Kidney (tissue), 13 donors: ENCODE measurements at regions not wholly inside any gene's neighbourhood (a gene's known extent, or its start where the extent isn't known, plus 50 kb on each side); places are given as distances from the start of the nearest gene placed in this dataset.

Source experiments
- DNase-seq, 5 donors: peaks; one replicate each; pipeline ENCODE4 v3.0.0-alpha.2; 2013 to 2020
- FAIRE-seq: peaks from 2 replicates; lab custom pipeline; 2012; peaks lifted over from hg19 to GRCh38; lab: Jason Lieb, UNC
- H3K27ac ChIP-seq, 2 donors: one replicate each; pipeline ENCODE4 v1.7.0; 2013; ENCODE audit warnings: low read depth in 2 of 2, low read length in 2 of 2, inconsistent platforms in 1 of 2
- H3K27me3 ChIP-seq: one replicate; pipeline ENCODE4 v1.7.1; 2013; ENCODE audit warnings: low read length, inconsistent platforms; ENCODE audit not compliant: control insufficient read depth, insufficient read depth
- H3K36me3 ChIP-seq, 3 donors: one replicate each; pipeline versions ENCODE4 v1.7.0 to v1.7.1; 2013; ENCODE audit warnings: low read length in 3 of 3, control low read depth in 1 of 3, inconsistent platforms in 1 of 3; ENCODE audit not compliant: insufficient read depth in 3 of 3, control insufficient read depth in 2 of 3
- H3K4me1 ChIP-seq, 3 donors: one replicate each; pipeline versions ENCODE4 v1.7.0 to v1.7.1; 2013; ENCODE audit warnings: low read length in 3 of 3, inconsistent platforms in 1 of 3, low read depth in 1 of 3; ENCODE audit not compliant: control insufficient read depth in 2 of 3, insufficient read depth in 2 of 3
- H3K4me3 ChIP-seq, 3 donors: one replicate each; pipeline versions ENCODE4 v1.7.0 to v1.8.1; 2013; ENCODE audit warnings: low read length in 3 of 3, control low read depth in 1 of 3, inconsistent platforms in 1 of 3
- H3K9ac ChIP-seq, 3 donors: one replicate each; pipeline versions ENCODE4 v1.7.0 to v1.7.1; 2013; ENCODE audit warnings: low read length in 3 of 3, control low read depth in 1 of 3, inconsistent platforms in 1 of 3
- H3K9me3 ChIP-seq, 3 donors: one replicate each; pipeline versions ENCODE4 v1.7.0 to v1.7.1; 2013; ENCODE audit warnings: low read length in 3 of 3, control low read depth in 1 of 3, inconsistent platforms in 1 of 3; ENCODE audit not compliant: control insufficient read depth in 2 of 3, insufficient read depth in 1 of 3
- intact Hi-C: fragments of 100-400 bp; cut with DNase I; formaldehyde crosslinking; loops from one replicate; pipeline ENCODE4 v1.11.1; 2022
- TF ChIP-seq, protein P1 (sequence below): IDR thresholded peaks from 3 replicates; pipeline ENCODE4 v1.5.1; 2012; ENCODE audit warnings: mild to moderate bottlenecking, moderate library complexity, borderline replicate concordance; ENCODE audit not compliant: insufficient read depth; ENCODE audit errors: extremely low read depth
- donor health status: control.
- donor health status: control.
- donor health status: control.
- donor health status: control.
- donor health status: control.
- donor health status: DM: yes; HTN: yes; CAD: no.
- donor health status: Normal renal cell carcinoma (clear cell type).

- FAIRE-seq (no peak), DNase-seq (peak in 2 of 5 donors; percentile 57 to 73)
- intact Hi-C loops = no loop called here
- Histone ChIP-seq H3K4me3 (no peak overlapping the region), H3K36me3 (no peaks in the 10 kb centered on the region), H3K4me1 (no peaks in the 10 kb centered on the region), H3K9ac (no peak overlapping the region), H3K27me3 (no peaks in the 10 kb centered on the region), H3K9me3 (no peaks in the 10 kb centered on the region), H3K27ac (no peak overlapping the region)
- TF ChIP-seq, protein P1, sequence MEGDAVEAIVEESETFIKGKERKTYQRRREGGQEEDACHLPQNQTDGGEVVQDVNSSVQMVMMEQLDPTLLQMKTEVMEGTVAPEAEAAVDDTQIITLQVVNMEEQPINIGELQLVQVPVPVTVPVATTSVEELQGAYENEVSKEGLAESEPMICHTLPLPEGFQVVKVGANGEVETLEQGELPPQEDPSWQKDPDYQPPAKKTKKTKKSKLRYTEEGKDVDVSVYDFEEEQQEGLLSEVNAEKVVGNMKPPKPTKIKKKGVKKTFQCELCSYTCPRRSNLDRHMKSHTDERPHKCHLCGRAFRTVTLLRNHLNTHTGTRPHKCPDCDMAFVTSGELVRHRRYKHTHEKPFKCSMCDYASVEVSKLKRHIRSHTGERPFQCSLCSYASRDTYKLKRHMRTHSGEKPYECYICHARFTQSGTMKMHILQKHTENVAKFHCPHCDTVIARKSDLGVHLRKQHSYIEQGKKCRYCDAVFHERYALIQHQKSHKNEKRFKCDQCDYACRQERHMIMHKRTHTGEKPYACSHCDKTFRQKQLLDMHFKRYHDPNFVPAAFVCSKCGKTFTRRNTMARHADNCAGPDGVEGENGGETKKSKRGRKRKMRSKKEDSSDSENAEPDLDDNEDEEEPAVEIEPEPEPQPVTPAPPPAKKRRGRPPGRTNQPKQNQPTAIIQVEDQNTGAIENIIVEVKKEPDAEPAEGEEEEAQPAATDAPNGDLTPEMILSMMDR = no peak
Measured at GRCh38 chr7:40969641-40970040, 733.2 kb downstream of the INHBA start.

DNA sequence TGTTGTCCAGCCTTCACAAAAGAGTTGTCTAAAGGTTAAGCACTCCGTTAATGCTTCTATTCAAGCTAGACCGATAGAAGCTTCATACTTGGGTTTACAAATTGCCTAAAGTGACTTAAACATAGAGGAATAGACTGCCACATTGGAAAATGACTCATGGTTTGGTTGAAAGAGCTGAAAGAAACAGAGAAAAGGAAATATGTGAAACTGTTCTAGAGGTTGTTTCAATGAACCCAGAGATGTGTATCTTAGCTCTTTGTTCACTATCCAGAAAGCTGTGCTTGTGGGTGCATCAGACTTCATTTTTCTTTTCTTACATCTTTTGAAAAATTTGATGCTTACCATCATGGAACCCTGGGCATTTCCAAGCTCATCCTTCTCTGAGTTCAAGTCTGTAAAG, 736.2 kb downstream of the INHBA start:
- intact Hi-C loops = no loop called here
- no peaks in the 10 kb centered on the region for H3K4me1 ChIP-seq
- no peak for DNase-seq
- no peaks in the 10 kb centered on the region for H3K36me3 ChIP-seq
- H3K4me3 ChIP-seq = no peak overlapping the region
- no peak overlapping the region for H3K9ac ChIP-seq
- FAIRE-seq = no peak
- no peaks in the 10 kb centered on the region for H3K9me3 ChIP-seq
- no peaks in the 10 kb centered on the region for H3K27me3 ChIP-seq
- TF ChIP-seq, protein P1 = no peak
- H3K27ac ChIP-seq = no peak overlapping the region

DNA sequence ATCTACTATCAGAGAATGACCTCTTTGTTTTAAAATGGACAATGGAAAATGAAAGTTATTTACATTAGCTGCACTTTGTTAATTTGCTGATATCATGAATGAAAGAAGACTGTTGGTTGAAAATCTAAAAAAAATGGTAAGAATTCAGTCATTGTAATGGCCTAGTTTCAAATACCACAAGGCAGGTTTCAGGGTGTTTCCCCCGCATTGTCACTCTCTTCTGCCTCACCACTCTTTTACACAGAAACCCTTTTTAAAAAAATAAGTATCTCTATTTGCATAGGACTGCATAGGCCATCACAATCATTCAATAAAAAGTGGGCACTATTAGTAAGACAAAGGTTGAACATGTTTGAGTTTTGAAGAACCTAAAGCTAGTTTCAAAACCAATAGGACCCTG, 737.1 kb downstream of the INHBA start:
- Histone ChIP-seq H3K9ac (no peak overlapping the region), H3K4me1 (no peaks in the 10 kb centered on the region), H3K36me3 (no peaks in the 10 kb centered on the region), H3K27me3 (no peaks in the 10 kb centered on the region), H3K4me3 (no peak overlapping the region), H3K9me3 (no peaks in the 10 kb centered on the region), H3K27ac (no peak overlapping the region)
- FAIRE-seq (no peak), DNase-seq (no peak)
- TF ChIP-seq, protein P1 = no peak
- intact Hi-C loops = no loop called here

GRCh38 chr7:40965016-40965415, 737.9 kb downstream of the INHBA start:
- Histone ChIP-seq H3K9me3 (no peaks in the 10 kb centered on the region), H3K36me3 (no peaks in the 10 kb centered on the region), H3K27ac (no peak overlapping the region), H3K4me3 (no peak overlapping the region), H3K27me3 (no peaks in the 10 kb centered on the region), H3K4me1 (no peaks in the 10 kb centered on the region), H3K9ac (no peak overlapping the region)
- FAIRE-seq (no peak), DNase-seq (no peak)
- intact Hi-C loops = no loop called here
- TF ChIP-seq, protein P1 = no peak
